ENCODE measurements at regions not wholly inside any gene's neighbourhood (a gene's known extent, or its start where the extent isn't known, plus 50 kb on each side); places are given as distances from the start of the nearest gene placed in this dataset.

DNA sequence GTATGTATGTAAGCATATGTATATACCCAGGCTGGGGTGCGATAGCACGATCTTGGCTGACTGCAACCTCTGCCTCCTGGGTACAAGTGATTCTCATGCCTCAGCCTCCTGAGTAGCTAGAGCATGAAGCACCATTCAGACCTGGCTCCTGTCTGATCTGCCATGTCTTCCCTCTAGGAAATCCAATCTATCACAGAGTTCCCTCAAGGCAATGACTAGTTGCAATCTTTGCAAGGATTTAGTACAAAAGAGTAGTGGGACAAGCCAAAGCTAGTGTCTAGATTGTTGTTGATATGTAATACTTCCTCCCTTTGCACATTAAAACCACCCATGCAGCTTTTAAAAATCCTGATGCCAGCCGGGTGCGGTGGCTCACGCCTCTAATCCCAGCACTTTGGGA is 60.5 kb upstream of the PRKAR2B start:
- TF ChIP-seq CTCF (IDR thresholded peaks at IDR 0.05) (no peak), POLR2AphosphoS5 (IDR thresholded peaks at IDR 0.05) (no peak), EP300 (IDR thresholded peaks at IDR 0.05) (no peak)
